ENCODE measurements at regions not wholly inside any gene's neighbourhood (a gene's known extent, or its start where the extent isn't known, plus 50 kb on each side); places are given as distances from the start of the nearest gene placed in this dataset.
"Not testable (repeated sequence)": the region's sequence is repeated elsewhere in the genome, so short reads cannot be mapped to it uniquely, and the experiment has no call there.

DNA sequence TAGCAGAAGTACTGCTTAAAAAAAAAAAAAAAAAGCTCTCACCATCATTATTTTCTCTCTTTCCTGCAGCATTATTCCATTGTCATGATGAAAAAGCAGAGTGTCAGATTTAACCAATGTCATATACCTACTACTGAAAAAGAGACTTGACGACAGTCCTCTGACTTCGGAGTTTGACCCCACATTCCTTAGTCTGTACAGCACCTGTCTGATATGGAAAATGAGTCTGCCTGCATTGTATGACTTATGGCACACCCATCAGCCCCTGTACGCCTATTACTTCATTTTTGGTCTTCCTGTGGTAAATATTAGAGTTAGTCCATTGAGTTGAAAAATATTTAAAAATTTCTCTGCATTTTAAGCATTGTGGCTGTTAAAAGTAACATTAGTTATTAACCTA is 54.5 kb upstream of the NOX4 start:
- no peak for DNase-seq

DNA sequence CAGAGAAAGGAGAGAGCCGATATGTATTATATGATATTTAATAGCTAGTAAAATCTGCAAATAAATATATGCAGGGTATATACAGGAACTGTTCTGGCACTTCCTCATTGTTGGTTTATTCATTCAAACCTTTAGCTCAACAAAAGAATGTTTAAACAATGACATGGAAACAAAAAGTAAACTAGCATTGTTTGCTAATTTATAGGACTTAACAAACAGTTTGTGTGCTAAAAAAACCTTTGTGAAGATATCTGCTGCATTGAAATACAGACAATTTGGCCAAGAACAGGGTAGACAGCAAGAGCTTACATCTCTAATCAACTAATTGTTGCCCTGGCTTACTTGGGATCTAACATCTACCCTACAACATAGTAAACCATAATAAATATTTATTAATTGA is 64.6 kb upstream of the NOX4 start:
- not testable (repeated sequence) for DNase-seq

DNA sequence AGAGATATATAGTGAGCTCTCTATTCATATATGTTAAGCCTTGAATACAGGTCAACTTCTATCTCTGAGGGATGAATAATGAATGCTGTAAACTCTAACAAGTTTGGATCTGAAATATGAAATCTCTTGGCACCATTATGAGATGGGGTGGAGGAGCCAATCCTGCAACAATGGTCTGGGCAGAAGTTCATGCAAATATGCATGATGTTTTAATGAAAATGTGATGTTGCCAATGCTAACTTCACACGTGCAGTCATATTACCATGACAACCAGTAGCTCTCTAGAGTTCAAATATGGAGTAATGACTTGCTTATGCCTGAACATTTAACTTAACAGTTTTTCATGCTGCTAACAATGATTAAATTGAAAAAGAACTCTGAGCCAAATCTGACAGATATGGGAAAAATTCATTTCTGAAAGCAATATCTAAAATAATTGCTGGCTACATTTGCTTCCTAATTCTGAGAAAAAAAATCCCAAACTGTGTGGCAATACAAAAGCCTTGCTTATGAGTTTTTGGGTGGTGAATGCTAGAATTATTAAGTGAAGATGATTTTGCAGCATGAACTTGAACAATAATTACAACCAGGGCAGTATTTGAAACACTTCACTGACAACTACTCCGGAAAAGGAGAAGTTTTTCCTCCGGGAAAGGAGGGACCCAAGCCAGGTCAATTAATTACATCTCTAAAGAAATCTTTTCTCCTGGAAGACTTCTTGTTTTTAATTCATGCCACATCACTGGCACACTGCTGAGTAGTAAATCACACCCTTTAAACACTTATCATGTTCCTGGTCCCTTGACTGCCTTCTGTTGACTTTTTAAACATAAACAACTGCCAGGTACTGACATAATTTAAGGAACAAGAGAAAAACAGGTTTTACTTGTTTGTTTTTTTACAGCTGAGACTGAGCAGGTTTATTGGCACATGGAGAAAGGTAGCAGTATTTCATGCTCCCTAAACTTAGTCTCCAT is 65.8 kb upstream of the NOX4 start:
- peak; percentile 79 for DNase-seq

DNA sequence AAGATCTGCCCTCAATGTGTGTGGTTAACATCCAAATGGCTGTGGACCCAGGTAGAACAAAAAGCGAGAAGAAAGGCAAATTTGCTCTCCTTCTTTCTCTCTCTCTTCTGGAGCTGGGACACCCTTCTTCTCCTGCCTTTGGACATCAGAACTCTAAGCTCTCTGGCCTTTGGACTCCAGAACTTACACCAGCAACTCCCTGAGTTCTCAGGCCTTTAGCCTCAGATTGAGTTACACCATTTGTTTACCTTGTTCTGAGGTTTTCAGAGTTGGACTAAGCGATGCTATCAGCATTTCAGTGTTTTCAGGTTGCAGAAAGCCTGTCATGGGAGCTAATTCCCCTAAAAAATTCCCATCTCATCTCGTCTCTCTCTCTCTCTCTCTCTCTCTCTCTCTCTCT is 69.4 kb upstream of the NOX4 start:
- DNase-seq, result not testable (repeated sequence)

DNA sequence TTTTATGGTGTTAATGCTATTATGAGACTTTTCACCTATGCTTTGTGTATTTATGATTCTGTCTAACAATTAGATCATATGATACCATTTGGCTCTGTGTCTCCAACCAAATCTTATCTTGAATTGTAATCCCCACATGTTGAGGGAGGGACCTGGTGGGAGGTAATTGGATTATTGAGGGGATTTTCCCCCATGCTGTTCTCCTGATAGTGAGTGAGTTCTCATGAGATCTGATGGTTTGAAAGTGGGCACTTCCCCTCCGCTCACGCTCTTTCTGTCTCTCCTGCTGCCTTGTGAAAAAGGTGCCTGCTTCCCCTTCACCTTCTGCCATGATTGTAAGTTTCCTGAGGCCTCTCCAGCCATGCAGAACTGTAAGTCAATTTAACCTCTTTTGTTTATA is 71.6 kb upstream of the NOX4 start:
- not testable (repeated sequence) for DNase-seq

DNA sequence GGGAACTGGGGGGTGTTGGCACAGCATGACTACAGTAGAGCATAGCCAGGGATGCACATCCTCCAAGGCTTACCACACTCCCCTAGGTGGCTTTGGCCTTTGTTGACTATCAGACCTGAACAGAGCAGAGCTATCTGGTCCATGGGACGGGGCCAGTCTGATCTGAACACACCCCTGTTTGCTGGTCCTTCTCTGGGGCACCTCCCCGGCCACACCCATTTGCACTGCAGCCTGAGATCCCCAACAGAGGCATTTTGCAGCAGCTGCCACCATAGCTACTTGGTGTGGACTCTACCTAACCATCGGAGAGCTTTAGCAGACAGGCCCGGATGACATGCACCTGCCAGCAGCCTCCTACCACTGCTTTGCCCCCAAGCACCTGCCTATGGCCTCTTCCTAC is 75.8 kb upstream of the NOX4 start:
- DNase-seq, result no peak

DNA sequence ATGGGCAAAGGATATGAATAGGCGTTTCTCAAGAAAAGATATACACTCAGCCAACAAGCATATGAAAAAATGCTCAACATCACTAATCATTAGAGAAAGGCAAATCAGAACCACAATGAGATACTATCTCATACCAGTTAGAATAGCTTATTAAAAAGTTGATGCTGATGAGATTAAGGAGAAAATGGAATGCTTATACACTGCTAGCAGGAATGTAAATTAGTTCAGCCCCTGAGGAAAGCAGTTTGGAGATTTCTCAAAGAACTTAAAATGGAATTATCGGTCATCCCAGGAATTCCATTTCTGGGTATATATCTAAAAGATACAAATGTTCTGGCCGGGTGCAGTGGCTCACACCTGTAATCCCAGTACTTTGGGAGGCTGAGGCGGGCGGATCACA is 78.2 kb upstream of the NOX4 start:
- DNase-seq, result not testable (repeated sequence)

DNA sequence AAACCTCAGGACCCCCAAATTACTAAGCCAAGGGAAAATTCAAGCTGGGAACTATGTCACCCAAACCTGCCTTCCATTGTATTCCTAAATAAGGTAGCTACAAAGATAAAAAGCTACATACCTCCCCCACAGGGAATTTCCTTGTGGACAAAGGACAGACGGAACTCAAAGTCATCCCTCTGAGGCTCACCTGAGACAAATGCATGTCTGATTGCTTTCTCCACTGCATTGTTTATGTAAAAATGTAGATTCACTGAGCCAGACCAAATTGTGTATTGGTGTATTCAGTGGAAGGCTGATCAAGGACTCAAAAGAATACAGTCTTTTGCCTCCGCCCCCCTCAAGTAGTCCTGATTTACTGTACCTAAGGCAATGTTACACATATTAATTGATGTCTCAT is 80.5 kb upstream of the NOX4 start:
- DNase-seq, result not testable (repeated sequence)

DNA sequence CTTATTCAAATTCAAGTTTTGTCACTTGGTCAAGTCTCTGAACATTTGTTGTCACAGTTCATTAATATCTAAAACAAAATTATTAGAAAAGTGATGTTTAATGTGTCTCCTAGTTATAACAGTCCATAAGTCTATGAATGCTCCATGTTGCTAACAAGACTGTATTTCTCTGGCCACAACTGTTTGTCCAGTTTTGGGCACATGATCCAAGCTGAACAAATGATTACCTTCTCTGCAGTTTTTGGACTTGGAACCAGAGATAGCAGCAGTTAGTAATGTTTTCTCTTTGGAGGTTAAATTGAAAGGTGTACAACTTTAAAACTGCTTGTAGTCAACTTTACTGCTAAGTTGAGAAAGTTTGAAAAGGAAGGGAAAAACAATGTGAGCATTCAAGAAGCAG is 84.7 kb upstream of the NOX4 start:
- DNase-seq, result not testable (repeated sequence)

DNA sequence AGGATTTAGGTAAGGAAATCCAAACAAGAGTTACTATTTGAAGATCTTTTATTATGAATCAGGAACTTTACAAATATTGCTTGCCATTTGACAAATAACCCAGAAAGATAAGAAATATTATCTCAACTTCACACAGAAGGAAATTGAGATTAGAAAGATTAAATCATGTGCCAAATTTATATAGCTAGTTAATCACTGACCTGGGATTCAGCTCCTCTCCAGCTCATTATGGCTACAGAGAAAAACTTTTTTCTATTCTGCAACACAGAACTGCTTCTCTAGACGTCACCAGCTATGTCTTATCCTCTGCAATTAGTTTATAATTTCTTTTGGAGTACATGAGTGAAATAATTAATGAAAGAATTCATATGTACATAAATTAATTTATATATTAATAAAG is 86.3 kb upstream of the NOX4 start:
- DNase-seq, result not testable (repeated sequence)

DNA sequence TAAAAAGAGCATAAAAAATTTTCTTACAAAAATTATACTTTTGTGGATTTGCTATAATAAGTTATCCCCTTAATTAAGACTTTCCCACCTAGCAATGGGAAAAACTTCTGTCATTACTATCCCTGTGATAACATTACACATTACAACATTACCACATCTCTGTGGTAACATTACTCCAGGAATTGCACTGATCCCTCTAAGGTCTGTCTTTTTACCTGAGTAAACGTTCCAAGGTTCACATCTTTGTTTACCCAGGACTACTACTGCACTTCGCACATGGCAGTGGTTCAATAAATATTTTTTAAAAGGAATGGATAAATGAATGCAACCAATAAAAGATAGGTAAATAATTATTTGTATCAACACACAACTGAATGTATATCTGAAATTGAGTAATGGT is 92.4 kb upstream of the NOX4 start:
- no peak for DNase-seq

DNA sequence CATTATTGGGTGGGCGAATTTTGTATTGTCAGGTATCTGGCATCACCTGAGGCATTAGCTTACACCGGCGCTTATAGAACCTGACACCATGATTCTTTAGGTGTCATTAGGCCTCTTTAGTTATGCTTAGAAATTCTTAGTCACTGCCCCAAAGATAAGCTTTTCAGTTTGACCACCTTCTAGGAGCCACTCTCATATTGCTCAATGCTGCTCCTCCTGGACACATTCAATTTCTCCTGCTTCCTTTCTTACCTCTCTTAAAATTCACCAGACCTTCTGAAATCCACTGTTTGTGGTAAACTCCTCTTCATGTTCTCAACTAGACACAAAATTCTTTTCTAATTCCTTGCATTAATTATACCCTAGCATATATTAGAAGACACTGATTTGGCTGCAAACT is 93.9 kb upstream of the NOX4 start:
- not testable (repeated sequence) for DNase-seq

DNA sequence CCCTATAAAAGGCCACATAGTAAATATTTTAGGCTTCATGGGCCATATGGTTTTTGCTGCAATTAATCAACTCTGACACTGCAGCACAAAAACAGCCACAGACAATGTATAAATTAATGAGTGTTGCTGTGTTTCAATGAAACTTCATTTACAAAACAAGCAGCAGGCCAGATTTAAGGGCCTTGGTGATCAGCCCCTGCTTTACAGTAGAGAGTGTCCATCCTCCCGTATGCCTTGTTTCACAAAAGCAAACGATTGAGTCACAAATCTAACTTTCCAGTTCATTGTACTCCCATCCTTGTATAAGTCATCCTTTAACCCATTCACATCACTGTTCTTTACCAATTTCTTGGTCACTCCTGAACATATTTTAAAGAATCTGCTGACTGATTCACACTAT is 94.3 kb upstream of the NOX4 start:
- not testable (repeated sequence) for DNase-seq

DNA sequence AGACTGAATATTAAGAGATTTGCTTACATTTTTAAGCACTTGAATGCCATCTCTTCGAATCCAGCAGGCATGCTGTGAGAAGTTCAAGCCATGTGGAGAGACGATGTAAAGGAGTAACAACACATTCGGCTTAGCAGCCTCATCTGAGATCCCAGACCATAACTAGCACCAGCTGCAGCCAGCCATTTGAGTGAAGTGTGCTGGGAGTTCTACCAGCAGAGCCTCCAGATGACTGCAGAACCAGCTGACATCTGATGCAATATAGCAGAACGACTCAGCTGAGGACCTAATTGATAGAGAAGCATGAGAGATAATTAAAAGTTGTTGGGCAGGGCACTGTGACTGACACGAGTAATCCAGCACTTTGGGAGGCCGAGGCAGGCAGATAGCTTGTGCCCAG is 98.2 kb upstream of the NOX4 start:
- DNase-seq, result not testable (repeated sequence)

DNA sequence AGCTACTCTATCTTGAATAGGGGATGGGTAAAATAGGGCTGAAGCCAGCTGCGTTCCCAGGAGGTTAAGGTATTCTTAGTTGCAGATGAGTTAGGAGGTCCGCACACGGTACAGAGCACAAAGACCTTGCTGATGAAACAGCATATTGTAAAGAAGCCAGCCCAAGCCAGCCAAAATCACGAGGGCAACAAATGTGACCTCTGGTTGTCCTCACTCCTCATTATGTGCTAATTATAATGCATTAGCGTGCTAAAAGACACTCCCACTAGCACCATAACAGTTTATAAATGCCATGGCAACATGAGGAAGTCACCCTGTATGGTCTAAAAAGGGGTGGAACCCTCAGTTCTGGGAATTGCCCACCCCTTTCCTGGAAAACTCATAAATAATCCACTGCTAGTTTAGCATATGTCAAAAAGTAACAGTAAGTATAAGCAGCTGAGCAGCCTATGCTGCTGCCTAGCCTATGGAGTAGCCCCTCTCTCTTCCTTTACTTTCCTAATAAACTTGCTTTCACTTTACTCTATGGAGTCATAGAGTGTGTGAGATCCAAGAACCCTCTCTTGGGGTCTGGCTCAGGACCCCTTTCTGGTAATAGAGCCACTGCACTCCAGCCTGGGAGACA is 98.9 kb upstream of the NOX4 start:
- DNase-seq, result not testable (repeated sequence)

DNA sequence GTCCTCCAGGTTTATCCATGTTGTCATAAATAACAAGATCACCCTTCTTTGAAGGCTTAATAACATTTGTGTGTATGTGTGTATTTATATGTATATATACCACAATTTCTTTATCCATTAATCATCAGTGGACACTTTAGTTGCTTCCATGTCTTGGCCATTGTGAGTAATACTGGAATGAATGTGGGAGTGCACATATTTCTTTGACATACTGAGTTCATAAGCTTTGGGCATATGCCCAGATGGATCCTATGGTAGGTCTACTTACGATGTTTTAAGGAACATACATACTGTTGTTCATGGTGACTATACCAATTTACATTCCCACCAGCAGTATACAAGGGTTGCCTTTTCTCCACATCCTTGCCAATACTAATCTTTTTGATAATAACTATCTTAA is 108.8 kb upstream of the TRIM77 start:
- DNase-seq, result not testable (repeated sequence)

DNA sequence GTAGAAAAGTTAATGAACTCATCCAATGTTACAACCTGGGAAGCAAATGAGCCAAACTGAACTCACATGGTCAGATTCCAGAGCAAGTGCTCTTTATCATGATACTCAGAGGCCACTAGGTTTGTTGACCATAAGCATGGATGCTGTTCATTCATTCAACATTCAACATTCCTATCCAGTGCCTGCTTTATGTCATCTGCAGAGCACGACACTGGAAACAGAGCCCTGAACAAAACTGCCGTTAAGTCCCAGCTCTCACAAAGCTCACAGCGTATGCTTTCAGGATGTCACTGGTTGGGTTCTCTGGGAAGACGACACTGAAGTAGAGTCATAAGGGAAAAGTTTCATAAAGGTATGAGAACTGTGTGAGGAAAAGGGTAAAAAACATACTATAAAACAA is 105.8 kb upstream of the TRIM77 start:
- no peak for DNase-seq

DNA sequence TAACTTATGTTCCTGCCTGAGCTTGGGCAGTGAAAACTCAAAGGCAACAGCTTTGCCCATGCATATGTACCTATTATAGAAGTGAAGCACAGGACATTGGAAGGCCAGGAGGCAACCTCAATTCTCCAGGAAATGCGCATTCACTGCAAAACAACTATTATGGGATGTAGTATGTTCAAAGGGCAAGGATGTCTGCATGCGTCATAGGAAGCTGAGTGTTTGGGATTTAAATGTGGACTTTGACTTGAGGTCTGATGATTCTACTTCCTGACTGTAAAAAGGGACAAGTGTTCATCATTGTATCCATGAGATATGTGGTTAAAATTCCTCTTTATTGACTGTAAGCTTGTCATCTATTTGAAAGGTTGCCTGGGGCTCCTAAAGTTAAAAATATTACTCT is 103.3 kb upstream of the TRIM77 start:
- not testable (repeated sequence) for DNase-seq

DNA sequence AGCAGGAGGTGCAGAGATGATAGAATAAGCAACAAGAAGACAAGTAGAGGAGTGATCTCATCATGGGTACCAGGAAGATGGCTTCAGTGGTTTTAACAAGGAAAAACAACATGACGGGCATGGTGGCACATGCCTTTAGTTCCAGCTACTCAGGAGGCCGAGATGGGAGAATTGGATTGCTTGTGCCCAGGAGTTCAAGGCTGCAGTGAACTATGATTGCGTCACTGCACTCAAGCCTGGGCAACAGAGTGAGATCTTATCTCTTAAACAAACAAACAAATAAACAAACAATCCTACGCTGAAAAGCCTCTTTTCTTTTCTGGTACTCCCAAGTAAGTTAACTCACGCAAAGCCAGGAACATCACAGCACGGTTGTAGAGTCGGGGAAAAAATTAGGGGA is 102.6 kb upstream of the TRIM77 start:
- DNase-seq, result not testable (repeated sequence)

DNA sequence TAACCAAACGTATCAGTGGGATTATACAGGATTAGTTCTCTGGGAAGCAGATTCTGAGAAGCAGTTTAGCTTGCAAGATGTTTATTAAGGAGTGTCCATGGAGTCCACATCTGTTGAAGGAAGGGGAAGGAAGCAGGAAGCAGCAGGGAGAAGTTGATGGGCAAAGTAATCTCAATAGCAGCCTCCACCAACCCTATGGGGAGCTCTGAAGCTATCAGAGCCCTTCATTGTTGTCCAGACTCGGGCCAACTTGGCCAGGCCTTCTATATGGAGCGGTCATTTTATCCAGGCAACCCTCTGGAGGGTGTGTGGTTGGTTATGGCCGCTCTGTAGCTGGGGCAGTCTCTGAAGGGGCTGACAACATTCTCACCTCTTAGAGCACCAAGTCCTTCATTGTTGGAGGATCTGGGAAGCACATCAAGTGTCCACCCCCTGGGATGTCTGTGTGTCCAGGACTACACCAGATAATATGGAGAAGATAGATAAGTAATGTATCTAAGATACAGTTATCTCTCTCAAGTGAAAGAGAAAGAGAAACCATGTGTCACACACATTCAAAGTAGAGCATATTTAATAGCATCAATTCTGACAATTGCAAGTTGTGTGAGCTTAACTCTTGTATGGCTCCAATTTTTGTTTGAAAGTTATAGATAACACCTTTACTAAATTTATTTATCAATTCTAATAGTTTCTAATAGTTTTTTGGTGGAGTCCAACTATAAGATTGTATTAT is 101.7 kb upstream of the TRIM77 start:
- no peak for DNase-seq

DNA sequence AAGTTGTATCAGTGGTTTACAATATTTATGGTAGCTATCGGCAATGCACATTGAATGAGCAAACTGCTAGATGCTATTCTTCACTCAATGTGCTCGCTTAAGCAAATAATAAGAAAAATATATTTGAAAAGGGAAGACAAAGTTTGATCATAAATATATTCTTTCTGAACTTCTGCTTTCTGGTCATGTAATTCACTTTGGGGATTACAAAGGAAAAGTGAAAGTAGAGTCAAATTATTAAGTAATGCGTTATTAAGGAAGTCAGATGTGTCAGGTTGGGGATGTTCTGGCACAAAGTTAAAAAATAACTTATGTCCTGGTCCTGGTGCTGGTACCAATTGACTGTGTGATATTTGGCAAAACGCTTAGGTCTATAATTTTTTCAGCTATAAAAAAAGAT is 98.0 kb upstream of the TRIM77 start:
- no peak for DNase-seq

DNA sequence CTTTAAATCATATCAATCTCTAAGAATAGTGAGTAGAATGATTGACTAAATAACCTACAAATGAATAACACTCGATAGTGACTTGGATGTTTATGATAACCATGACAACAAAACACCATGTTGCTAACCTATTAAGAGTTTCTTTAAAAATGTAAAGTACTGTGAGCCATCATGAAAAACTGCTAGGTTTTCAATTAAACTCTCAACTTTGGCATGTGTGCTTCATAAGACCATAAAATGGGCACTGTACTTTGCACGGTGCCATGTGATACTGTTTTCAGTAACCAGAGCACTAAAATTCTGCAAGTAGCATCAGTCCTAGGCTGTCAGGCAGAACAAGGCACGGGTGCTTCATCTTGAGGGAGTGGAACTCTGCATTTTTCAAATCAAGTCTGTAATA is 96.2 kb upstream of the TRIM77 start:
- no peak for DNase-seq

DNA sequence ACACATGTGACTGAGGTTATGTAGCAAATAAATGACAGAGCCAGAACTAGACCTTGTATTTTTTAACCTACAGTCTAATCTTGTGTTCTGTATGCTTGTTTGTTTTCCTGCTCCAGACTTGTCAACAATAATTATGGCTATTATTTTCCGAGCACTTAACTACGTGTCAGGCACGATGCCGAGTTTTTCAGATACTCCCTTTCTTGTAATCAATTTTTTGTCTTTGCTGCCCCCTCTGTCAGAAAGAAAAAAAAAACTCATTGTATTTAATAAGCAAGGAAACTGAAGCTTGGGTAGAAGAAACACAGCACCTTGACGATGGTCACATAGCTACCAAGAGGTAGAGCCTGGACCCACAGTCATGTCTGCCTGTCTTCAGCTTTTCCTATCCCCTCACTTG is 95.7 kb upstream of the TRIM77 start:
- DNase-seq, result not testable (repeated sequence)

DNA sequence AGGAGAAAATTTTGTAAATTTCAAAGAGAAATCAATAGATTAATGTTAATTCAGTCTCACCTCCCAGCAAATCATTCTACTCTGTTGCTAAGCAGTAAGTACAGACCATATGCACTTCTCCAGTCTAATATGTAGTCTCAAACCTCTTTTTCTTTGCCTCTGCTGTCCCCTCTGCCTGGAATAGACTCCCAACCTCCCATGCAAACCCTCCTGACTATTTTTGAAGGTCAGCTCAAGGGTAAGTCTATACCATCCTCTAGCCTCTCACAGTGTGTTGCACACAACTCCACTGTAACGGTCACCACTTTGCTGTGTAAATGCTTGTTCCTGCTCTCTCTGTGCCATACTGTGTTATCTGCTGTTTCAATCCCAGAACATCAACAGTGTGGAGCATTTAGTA is 94.5 kb upstream of the TRIM77 start:
- DNase-seq, result not testable (repeated sequence)
